Vagina (tissue), 2 donors: ENCODE measurements at regions not wholly inside any gene's neighbourhood (a gene's known extent, or its start where the extent isn't known, plus 50 kb on each side); places are given as distances from the start of the nearest gene placed in this dataset.

Source experiments
- DNase-seq, 2 donors: peaks; one replicate each; pipeline ENCODE4 v3.0.0-alpha.2; 2017; ENCODE audit errors: extremely low spot score in 2 of 2
- H3K27ac ChIP-seq: fragments of 200-600 bp; sonication (generic); one replicate; pipeline ENCODE4 v1.5.1; 2019
- H3K27me3 ChIP-seq: fragments of 200-600 bp; sonication (generic); one replicate; pipeline ENCODE4 v1.5.1; 2019
- H3K36me3 ChIP-seq, 2 donors: fragments of 200-600 bp; sonication (generic); one replicate each; pipeline ENCODE4 v1.5.1; 2017 to 2019
- H3K4me1 ChIP-seq: fragments of 200-600 bp; sonication (generic); one replicate; pipeline ENCODE4 v1.5.1; 2019
- H3K4me3 ChIP-seq, 2 donors: fragments of 200-600 bp; sonication (generic); 1 replicate in 1 of 2; 2 replicates in 1 of 2; pipeline ENCODE4 v1.5.1; 2016 to 2019
- H3K9me3 ChIP-seq: fragments of 200-600 bp; sonication (generic); one replicate; pipeline ENCODE4 v1.5.1; 2019
- POLR2A ChIP-seq, 2 donors: fragments of 450-650 bp; IDR thresholded peaks; one replicate each; pipeline ENCODE4 v1.6.1; 2017; ENCODE audit warnings: antibody characterized with exemption in 2 of 2, mild to moderate bottlenecking in 2 of 2, moderate library complexity in 2 of 2
- POLR2AphosphoS5 ChIP-seq, 2 donors: sonication (generic); formaldehyde crosslinking; IDR thresholded peaks; one replicate each; pipeline ENCODE4 v1.9.0; 2017; ENCODE audit warnings: antibody characterized with exemption in 2 of 2, mild to moderate bottlenecking in 2 of 2, low read depth in 1 of 2; ENCODE audit not compliant: insufficient read depth in 1 of 2
- intact Hi-C: fragments of 100-400 bp; cut with DNase I; formaldehyde crosslinking; loops from one replicate; pipeline ENCODE4 v1.15.1; 2023
- TF ChIP-seq, protein P1 (sequence below), 3 experiments: fragments of 450-650 bp in 2 of 3; fragments of 200-600 bp in 1 of 3; sonication (generic) in 1 of 3; IDR thresholded peaks; one replicate each; pipeline ENCODE4 v1.5.1; 2017 to 2019; ENCODE audit warnings: antibody characterized with exemption in 3 of 3, mild to moderate bottlenecking in 2 of 3, moderate library complexity in 2 of 3

- H3K9me3 ChIP-seq, result no peaks in the 10 kb centered on the region
- no peaks in the 10 kb centered on the region for H3K4me1 ChIP-seq
- DNase-seq, result no peak
- intact Hi-C loops, result no loop called here
- no peaks in the 10 kb centered on the region for H3K36me3 ChIP-seq
- H3K4me3 ChIP-seq, result no peak overlapping the region
- H3K27me3 ChIP-seq, result no peaks in the 10 kb centered on the region
- TF ChIP-seq POLR2AphosphoS5 (IDR thresholded peaks at IDR 0.05; ENCODE audit: insufficient read depth in 1 of 2, low read depth in 1 of 2) (no peak), POLR2A (IDR thresholded peaks at IDR 0.05) (no peak)
- TF ChIP-seq, protein P1, sequence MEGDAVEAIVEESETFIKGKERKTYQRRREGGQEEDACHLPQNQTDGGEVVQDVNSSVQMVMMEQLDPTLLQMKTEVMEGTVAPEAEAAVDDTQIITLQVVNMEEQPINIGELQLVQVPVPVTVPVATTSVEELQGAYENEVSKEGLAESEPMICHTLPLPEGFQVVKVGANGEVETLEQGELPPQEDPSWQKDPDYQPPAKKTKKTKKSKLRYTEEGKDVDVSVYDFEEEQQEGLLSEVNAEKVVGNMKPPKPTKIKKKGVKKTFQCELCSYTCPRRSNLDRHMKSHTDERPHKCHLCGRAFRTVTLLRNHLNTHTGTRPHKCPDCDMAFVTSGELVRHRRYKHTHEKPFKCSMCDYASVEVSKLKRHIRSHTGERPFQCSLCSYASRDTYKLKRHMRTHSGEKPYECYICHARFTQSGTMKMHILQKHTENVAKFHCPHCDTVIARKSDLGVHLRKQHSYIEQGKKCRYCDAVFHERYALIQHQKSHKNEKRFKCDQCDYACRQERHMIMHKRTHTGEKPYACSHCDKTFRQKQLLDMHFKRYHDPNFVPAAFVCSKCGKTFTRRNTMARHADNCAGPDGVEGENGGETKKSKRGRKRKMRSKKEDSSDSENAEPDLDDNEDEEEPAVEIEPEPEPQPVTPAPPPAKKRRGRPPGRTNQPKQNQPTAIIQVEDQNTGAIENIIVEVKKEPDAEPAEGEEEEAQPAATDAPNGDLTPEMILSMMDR (IDR thresholded peaks at IDR 0.05), result no peak
- H3K27ac ChIP-seq, result no peak overlapping the region
Measured at GRCh38 chr6:98627129-98627775, 207.1 kb upstream of the POU3F2 start.

- no peaks in the 10 kb centered on the region for H3K4me1 ChIP-seq
- intact Hi-C loops, result no loop called here
- no peaks in the 10 kb centered on the region for H3K27me3 ChIP-seq
- TF ChIP-seq, protein P1 (IDR thresholded peaks at IDR 0.05), result no peak
- no peak for TF ChIP-seq POLR2AphosphoS5 (IDR thresholded peaks at IDR 0.05; ENCODE audit: insufficient read depth in 1 of 2, low read depth in 1 of 2)
- no peak for TF ChIP-seq POLR2A (IDR thresholded peaks at IDR 0.05)
- H3K9me3 ChIP-seq, result no peaks in the 10 kb centered on the region
- no peak for DNase-seq
- no peak overlapping the region for H3K4me3 ChIP-seq
- H3K27ac ChIP-seq, result no peak overlapping the region
- H3K36me3 ChIP-seq, result no peaks in the 10 kb centered on the region
Measured at GRCh38 chr6:98633886-98634285, 200.5 kb upstream of the POU3F2 start.

DNA sequence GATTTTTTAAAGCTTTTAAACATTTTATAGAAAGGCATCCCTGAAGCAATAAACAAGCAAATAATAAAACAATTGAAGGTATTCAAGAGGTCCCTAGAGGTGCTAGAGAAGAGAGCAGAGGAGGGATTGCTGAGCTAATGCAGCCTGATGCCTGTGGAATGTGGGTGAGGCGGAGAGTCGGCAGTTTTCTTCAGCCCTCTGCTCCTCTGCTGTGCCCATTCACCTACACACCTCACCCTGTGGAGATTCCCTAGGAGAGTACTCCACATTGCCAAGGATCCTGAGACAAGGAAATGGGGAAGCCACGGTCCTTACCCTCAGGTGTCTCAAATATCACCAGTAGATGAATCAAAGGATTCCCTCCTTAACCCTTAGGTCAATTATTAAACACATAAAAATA is 199.8 kb upstream of the POU3F2 start:
- no peaks in the 10 kb centered on the region for H3K9me3 ChIP-seq
- H3K4me3 ChIP-seq, result no peak overlapping the region
- TF ChIP-seq, protein P1 (IDR thresholded peaks at IDR 0.05), result no peak
- TF ChIP-seq POLR2A (IDR thresholded peaks at IDR 0.05) (no peak), POLR2AphosphoS5 (IDR thresholded peaks at IDR 0.05; ENCODE audit: insufficient read depth in 1 of 2, low read depth in 1 of 2) (no peak)
- no peak overlapping the region for H3K27ac ChIP-seq
- H3K27me3 ChIP-seq, result no peaks in the 10 kb centered on the region
- DNase-seq, result no peak
- no peaks in the 10 kb centered on the region for H3K4me1 ChIP-seq
- intact Hi-C loops, result no loop called here
- H3K36me3 ChIP-seq, result no peaks in the 10 kb centered on the region

DNA sequence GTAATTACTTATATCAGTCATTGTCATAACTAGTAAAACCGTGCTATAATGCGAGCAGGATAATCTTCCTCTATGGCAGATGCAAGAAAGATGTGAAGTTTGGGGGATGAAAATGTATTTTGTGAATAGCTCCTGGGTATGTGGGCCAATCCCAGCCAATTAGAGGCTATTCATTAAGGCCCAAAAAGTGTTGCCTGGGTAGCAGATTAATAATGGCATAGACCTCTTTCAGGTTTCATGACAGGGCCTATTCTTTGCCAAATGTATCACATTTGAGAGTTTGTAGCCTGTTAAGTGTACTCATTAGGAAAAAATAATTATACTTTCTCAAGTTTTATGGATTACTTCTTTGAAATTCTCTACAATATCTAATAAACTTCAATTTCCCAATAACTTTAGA is 199.2 kb upstream of the POU3F2 start:
- DNase-seq, result no peak
- H3K36me3 ChIP-seq, result no peaks in the 10 kb centered on the region
- H3K27ac ChIP-seq, result no peak overlapping the region
- H3K4me3 ChIP-seq, result no peak overlapping the region
- no peaks in the 10 kb centered on the region for H3K4me1 ChIP-seq
- intact Hi-C loops, result no loop called here
- no peaks in the 10 kb centered on the region for H3K27me3 ChIP-seq
- TF ChIP-seq POLR2AphosphoS5 (IDR thresholded peaks at IDR 0.05; ENCODE audit: insufficient read depth in 1 of 2, low read depth in 1 of 2) (no peak), POLR2A (IDR thresholded peaks at IDR 0.05) (no peak)
- no peaks in the 10 kb centered on the region for H3K9me3 ChIP-seq

DNA sequence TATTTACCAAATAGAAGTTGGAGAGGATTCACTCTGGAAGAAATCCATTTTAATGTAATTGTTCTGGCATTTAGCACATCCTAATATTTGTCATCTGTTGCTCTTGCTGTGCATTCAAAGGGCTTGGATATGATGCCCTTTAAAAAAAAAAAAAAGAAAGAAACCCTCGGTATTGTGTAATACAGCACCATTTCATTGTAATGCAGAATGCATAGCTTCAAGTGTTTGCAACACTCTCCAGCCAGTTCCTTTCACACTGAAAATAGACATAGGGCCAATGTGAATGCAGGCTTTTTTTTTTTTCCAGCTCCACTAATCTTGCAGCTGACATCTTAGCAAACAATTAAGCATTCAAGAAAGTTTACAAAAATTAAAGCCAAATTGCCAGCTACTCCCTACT is 197.4 kb upstream of the POU3F2 start:
- intact Hi-C loops, result no loop called here
- TF ChIP-seq POLR2AphosphoS5 (IDR thresholded peaks at IDR 0.05; ENCODE audit: insufficient read depth in 1 of 2, low read depth in 1 of 2), result no peak
- no peak for TF ChIP-seq POLR2A (IDR thresholded peaks at IDR 0.05)
- TF ChIP-seq, protein P1 (IDR thresholded peaks at IDR 0.05), result no peak
- Histone ChIP-seq H3K27ac (no peak overlapping the region), H3K9me3 (no peaks in the 10 kb centered on the region), H3K36me3 (no peaks in the 10 kb centered on the region), H3K4me1 (no peaks in the 10 kb centered on the region), H3K4me3 (no peak overlapping the region), H3K27me3 (no peaks in the 10 kb centered on the region)
- DNase-seq, result no peak
